Activated T-cell treated with anti-CD3 and anti-CD28 coated beads for 1 hour (primary cell): ENCODE measurements at regions not wholly inside any gene's neighbourhood (a gene's known extent, or its start where the extent isn't known, plus 50 kb on each side); places are given as distances from the start of the nearest gene placed in this dataset.

Experiments used
- DNase-seq: peaks from one replicate; pipeline ENCODE4 v3.0.0-alpha.2; 2020; ENCODE audit warnings: low read depth

- DNase-seq = no peak
These were observed 138.9 kb downstream of the TOMM20 start for GRCh38 chr1:234989479-234990327.

GRCh38 chr1:234989019-234989418 lies 139.6 kb downstream of the TOMM20 start:
- no peak for DNase-seq

- DNase-seq = no peak
These were observed 140.1 kb downstream of the TOMM20 start for GRCh38 chr1:234988536-234988935.

GRCh38 chr1:234988155-234988517 lies 140.5 kb downstream of the TOMM20 start:
- no peak for DNase-seq

GRCh38 chr1:234987415-234988154 lies 141.1 kb downstream of the TOMM20 start:
- no peak for DNase-seq

GRCh38 chr1:234986750-234987414 lies 141.8 kb downstream of the TOMM20 start:
- DNase-seq = no peak

GRCh38 chr1:234985516-234986294 lies 142.9 kb downstream of the TOMM20 start:
- no peak for DNase-seq

GRCh38 chr1:234985007-234985370 lies 143.6 kb downstream of the TOMM20 start:
- no peak for DNase-seq

- no peak for DNase-seq
These were observed 144.9 kb downstream of the TOMM20 start for GRCh38 chr1:234983564-234984238.

- no peak for DNase-seq
These were observed 146.9 kb downstream of the TOMM20 start for GRCh38 chr1:234981758-234982157.

- DNase-seq = peak; percentile 42
These were observed 147.8 kb downstream of the TOMM20 start for GRCh38 chr1:234980645-234981396.

GRCh38 chr1:234980291-234980644 lies 148.4 kb downstream of the TOMM20 start:
- no peak for DNase-seq

GRCh38 chr1:234979296-234980279 lies 149.0 kb downstream of the TOMM20 start:
- no peak for DNase-seq

GRCh38 chr1:234978397-234979295 lies 150.0 kb downstream of the TOMM20 start:
- peak; percentile 28 for DNase-seq

GRCh38 chr1:234977875-234978396 lies 150.7 kb downstream of the TOMM20 start:
- no peak for DNase-seq

- no peak for DNase-seq
These were observed 151.6 kb downstream of the TOMM20 start for GRCh38 chr1:234976861-234977680.
